Mucosa of rectum (tissue), 2 donors: ENCODE measurements at regions not wholly inside any gene's neighbourhood (a gene's known extent, or its start where the extent isn't known, plus 50 kb on each side); places are given as distances from the start of the nearest gene placed in this dataset.

Experiments
- H3K27ac ChIP-seq, 2 donors: one replicate each; pipeline ENCODE4 v1.7.0; 2013; ENCODE audit warnings: inconsistent platforms in 2 of 2, low read depth in 2 of 2, low read length in 2 of 2
- H3K27me3 ChIP-seq, 2 donors: one replicate each; pipeline ENCODE4 v1.7.0; 2013; ENCODE audit warnings: low read length in 2 of 2; ENCODE audit not compliant: control insufficient read depth in 2 of 2, insufficient read depth in 2 of 2
- H3K36me3 ChIP-seq, 2 donors: one replicate each; pipeline ENCODE4 v1.7.0; 2013; ENCODE audit warnings: low read length in 2 of 2; ENCODE audit not compliant: control insufficient read depth in 2 of 2, insufficient read depth in 2 of 2
- H3K4me1 ChIP-seq, 2 donors: one replicate each; pipeline ENCODE4 v1.7.0; 2013; ENCODE audit warnings: low read length in 2 of 2, mild to moderate bottlenecking in 1 of 2; ENCODE audit not compliant: control insufficient read depth in 2 of 2, insufficient read depth in 2 of 2
- H3K4me3 ChIP-seq, 2 donors: one replicate each; pipeline ENCODE4 v1.7.0; 2013; ENCODE audit warnings: low read length in 2 of 2
- H3K9ac ChIP-seq, 2 donors: one replicate each; pipeline ENCODE4 v1.7.0; 2013; ENCODE audit warnings: low read length in 2 of 2, low read depth in 1 of 2, mild to moderate bottlenecking in 1 of 2
- H3K9me3 ChIP-seq, 2 donors: one replicate each; pipeline ENCODE4 v1.7.0; 2013; ENCODE audit warnings: low read length in 2 of 2; ENCODE audit not compliant: control insufficient read depth in 2 of 2
- donor health status: healthy.
- donor health status: Normal muscosa, but diverticular disease.

GRCh38 chr3:168998792-168999191 lies 664.7 kb downstream of the MECOM start:
- Histone ChIP-seq H3K27ac (no peak overlapping the region), H3K27me3 (no peaks in the 10 kb centered on the region), H3K36me3 (no peaks in the 10 kb centered on the region), H3K4me1 (no peaks in the 10 kb centered on the region), H3K4me3 (no peak overlapping the region), H3K9ac (no peak overlapping the region), H3K9me3 (no peaks in the 10 kb centered on the region)

GRCh38 chr3:168997488-168997887 lies 666.0 kb downstream of the MECOM start:
- no peak overlapping the region for H3K4me3 ChIP-seq
- no peaks in the 10 kb centered on the region for H3K4me1 ChIP-seq
- H3K9me3 ChIP-seq = no peaks in the 10 kb centered on the region
- no peaks in the 10 kb centered on the region for H3K36me3 ChIP-seq
- no peak overlapping the region for H3K27ac ChIP-seq
- no peaks in the 10 kb centered on the region for H3K27me3 ChIP-seq
- H3K9ac ChIP-seq = no peak overlapping the region

GRCh38 chr3:168996622-168997021 lies 666.9 kb downstream of the MECOM start:
- H3K9me3 ChIP-seq = no peaks in the 10 kb centered on the region
- no peak overlapping the region for H3K4me3 ChIP-seq
- H3K36me3 ChIP-seq = no peaks in the 10 kb centered on the region
- no peak overlapping the region for H3K9ac ChIP-seq
- H3K27ac ChIP-seq = no peak overlapping the region
- H3K27me3 ChIP-seq = no peaks in the 10 kb centered on the region
- H3K4me1 ChIP-seq = no peaks in the 10 kb centered on the region

DNA sequence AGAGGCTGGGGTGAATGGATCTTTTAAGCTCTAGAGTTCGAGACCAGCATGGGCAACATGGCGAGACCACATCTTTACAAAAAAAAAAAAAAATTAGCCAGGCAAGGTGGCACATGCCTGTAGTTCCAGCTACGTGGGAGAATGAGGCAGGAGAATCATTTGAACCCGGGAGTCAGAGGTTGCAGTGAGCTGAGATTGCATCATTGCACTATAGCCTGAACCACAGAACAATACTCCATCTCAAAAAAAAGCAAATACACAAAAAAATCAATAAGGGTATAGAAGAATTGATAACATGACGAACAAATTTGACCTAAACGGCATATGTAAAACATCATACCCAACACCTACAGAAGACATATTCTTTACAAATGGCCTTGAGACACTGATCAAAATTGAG lies 668.4 kb downstream of the MECOM start:
- no peaks in the 10 kb centered on the region for H3K4me1 ChIP-seq
- H3K4me3 ChIP-seq = no peak overlapping the region
- H3K9ac ChIP-seq = no peak overlapping the region
- no peaks in the 10 kb centered on the region for H3K36me3 ChIP-seq
- H3K9me3 ChIP-seq = no peaks in the 10 kb centered on the region
- H3K27ac ChIP-seq = no peak overlapping the region
- H3K27me3 ChIP-seq = no peaks in the 10 kb centered on the region

GRCh38 chr3:168991803-168992202 lies 671.7 kb downstream of the MECOM start:
- H3K27ac ChIP-seq = no peak overlapping the region
- H3K36me3 ChIP-seq = no peaks in the 10 kb centered on the region
- H3K9me3 ChIP-seq = no peaks in the 10 kb centered on the region
- H3K9ac ChIP-seq = no peak overlapping the region
- H3K4me1 ChIP-seq = no peaks in the 10 kb centered on the region
- no peak overlapping the region for H3K4me3 ChIP-seq
- no peaks in the 10 kb centered on the region for H3K27me3 ChIP-seq

DNA sequence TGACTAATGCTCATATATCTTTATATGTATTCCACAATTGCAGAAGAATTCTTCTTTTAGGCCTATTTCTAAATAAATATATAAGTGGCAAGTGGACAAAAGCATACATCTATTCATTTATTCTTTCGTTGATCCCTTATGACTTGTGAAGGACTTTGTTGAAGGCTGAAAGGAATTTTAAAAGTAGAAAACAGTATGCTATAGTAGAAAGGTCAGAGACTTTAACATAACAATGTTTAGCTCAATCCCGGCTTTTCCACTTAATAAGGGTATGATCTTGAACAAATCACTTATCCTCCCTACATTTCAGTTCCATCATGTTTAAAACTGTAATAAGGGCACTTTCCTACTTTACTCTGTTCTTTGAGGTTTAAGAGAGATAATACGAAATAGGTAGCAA lies 672.9 kb downstream of the MECOM start:
- Histone ChIP-seq H3K27ac (no peak overlapping the region), H3K4me3 (no peak overlapping the region), H3K4me1 (no peaks in the 10 kb centered on the region), H3K27me3 (no peaks in the 10 kb centered on the region), H3K36me3 (no peaks in the 10 kb centered on the region), H3K9ac (no peak overlapping the region), H3K9me3 (no peaks in the 10 kb centered on the region)

DNA sequence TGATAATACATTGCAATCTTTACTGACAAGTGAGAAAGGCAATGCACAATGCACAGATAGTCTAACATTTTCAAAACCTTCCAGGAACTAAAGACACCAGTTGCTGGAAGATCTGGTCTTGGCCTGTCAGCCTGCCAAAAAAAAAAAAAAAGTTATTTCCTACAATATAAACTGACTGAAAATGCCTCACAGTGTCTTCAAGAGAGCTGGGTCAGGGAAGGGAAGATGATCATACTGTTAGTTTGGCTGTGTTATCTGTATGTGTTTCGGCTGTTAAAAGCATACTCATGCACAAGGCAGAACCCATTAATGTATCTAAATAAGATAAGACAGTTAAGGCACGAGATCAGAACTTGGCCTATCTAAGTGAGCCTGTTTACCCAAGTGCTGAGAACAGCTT lies 673.4 kb downstream of the MECOM start:
- H3K9ac ChIP-seq = no peak overlapping the region
- no peak overlapping the region for H3K4me3 ChIP-seq
- no peaks in the 10 kb centered on the region for H3K36me3 ChIP-seq
- H3K9me3 ChIP-seq = no peaks in the 10 kb centered on the region
- H3K27ac ChIP-seq = no peak overlapping the region
- H3K27me3 ChIP-seq = no peaks in the 10 kb centered on the region
- H3K4me1 ChIP-seq = no peaks in the 10 kb centered on the region

- Histone ChIP-seq H3K27ac (no peak overlapping the region), H3K4me3 (no peak overlapping the region), H3K9ac (no peak overlapping the region)
Observed at GRCh38 chr3:168989396-168989795, 674.1 kb downstream of the MECOM start.

DNA sequence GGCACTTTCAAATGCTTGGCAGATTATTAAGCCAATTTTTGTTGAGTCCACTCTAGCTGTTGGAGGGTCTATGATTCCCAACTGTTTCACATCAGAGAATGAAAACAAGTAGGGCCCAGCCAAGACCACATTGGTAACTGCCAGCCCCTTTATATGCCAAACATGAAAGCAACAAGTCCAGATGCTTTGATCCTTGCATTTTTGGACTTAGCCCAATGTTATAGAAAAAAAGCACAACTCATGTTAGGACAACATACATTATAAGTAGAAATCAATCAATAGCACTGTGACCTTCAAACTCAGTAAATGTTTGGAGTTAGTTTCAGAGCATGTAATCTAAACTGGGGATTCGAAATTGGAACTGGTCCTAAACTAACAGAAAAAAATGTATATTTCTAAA lies 674.7 kb downstream of the MECOM start:
- Histone ChIP-seq H3K36me3 (no peaks in the 10 kb centered on the region), H3K4me1 (no peaks in the 10 kb centered on the region), H3K27me3 (no peaks in the 10 kb centered on the region), H3K4me3 (no peak overlapping the region), H3K9me3 (no peaks in the 10 kb centered on the region), H3K9ac (no peak overlapping the region), H3K27ac (no peak overlapping the region)

More at GRCh38 chr3:168989396-168989795, 674.1 kb downstream of the MECOM start:
- Histone ChIP-seq H3K9me3 (no peaks in the 10 kb centered on the region), H3K4me1 (no peaks in the 10 kb centered on the region), H3K36me3 (no peaks in the 10 kb centered on the region), H3K27me3 (no peaks in the 10 kb centered on the region)

GRCh38 chr3:168984872-168985271 lies 678.6 kb downstream of the MECOM start:
- H3K36me3 ChIP-seq = no peaks in the 10 kb centered on the region
- no peak overlapping the region for H3K4me3 ChIP-seq
- H3K4me1 ChIP-seq = no peaks in the 10 kb centered on the region
- no peaks in the 10 kb centered on the region for H3K9me3 ChIP-seq
- H3K9ac ChIP-seq = no peak overlapping the region
- no peaks in the 10 kb centered on the region for H3K27me3 ChIP-seq
- H3K27ac ChIP-seq = no peak overlapping the region

DNA sequence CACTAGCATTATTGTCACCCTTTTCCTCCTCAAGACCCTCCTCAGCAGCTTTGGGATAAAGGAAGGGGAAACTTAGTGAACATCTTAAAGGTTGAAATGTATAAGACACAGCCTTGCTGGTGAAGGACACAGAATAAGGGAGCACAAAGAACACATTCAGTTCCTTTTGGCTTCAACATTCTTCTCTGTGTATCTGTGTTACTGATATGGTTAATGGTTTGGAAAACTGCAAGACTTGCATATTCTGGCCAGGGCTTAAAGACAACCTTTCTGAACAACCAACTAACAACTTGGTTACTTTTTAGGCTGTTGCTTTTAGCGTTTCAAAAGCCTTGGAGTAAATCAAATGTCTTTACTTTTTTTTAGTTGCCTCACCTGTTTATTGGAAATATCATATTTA lies 680.5 kb downstream of the MECOM start:
- H3K4me3 ChIP-seq = no peak overlapping the region
- H3K27ac ChIP-seq = no peak overlapping the region
- no peaks in the 10 kb centered on the region for H3K36me3 ChIP-seq
- H3K4me1 ChIP-seq = no peaks in the 10 kb centered on the region
- no peaks in the 10 kb centered on the region for H3K27me3 ChIP-seq
- no peak overlapping the region for H3K9ac ChIP-seq
- no peaks in the 10 kb centered on the region for H3K9me3 ChIP-seq
